HEK293 (cell line): ENCODE measurements at regions not wholly inside any gene's neighbourhood (a gene's known extent, or its start where the extent isn't known, plus 50 kb on each side); places are given as distances from the start of the nearest gene placed in this dataset.

Source experiments
- AEBP2 ChIP-seq: fragments of 450-650 bp; formaldehyde crosslinking; IDR thresholded peaks from 2 replicates; pipeline ENCODE4 v1.5.1; 2016; ENCODE audit warnings: missing biosample characterization, missing genetic modification characterization, borderline replicate concordance
- GLIS1 ChIP-seq: fragments of 450-650 bp; formaldehyde crosslinking; IDR thresholded peaks from 2 replicates; pipeline ENCODE4 v1.5.1; 2016; ENCODE audit warnings: missing biosample characterization, missing genetic modification characterization
- KLF1 ChIP-seq: fragments of 450-650 bp; formaldehyde crosslinking; IDR thresholded peaks from 2 replicates; pipeline ENCODE4 v1.5.1; 2016; ENCODE audit warnings: missing biosample characterization, missing genetic modification characterization
- MEIS1 ChIP-seq: sonication (generic); formaldehyde crosslinking; IDR thresholded peaks from 2 replicates; pipeline ENCODE4 v1.8.1; 2022; ENCODE audit warnings: missing genetic modification reagents, mild to moderate bottlenecking, borderline replicate concordance
- OSR2 ChIP-seq: fragments of 450-650 bp; formaldehyde crosslinking; IDR thresholded peaks from 2 replicates; pipeline ENCODE4 v1.5.1; 2016; ENCODE audit warnings: missing biosample characterization, missing genetic modification characterization
- PRDM2 ChIP-seq: fragments of 450-650 bp; formaldehyde crosslinking; IDR thresholded peaks from 2 replicates; pipeline ENCODE4 v1.5.1; 2016; ENCODE audit warnings: missing biosample characterization, missing genetic modification characterization, borderline replicate concordance
- YY2 ChIP-seq: fragments of 450-650 bp; formaldehyde crosslinking; IDR thresholded peaks from 2 replicates; pipeline ENCODE4 v1.5.1; 2016; ENCODE audit warnings: missing biosample characterization, missing genetic modification characterization
- ZBTB20 ChIP-seq: fragments of 450-650 bp; formaldehyde crosslinking; IDR thresholded peaks from 2 replicates; pipeline ENCODE4 v1.5.1; 2016; ENCODE audit warnings: missing biosample characterization, missing genetic modification characterization
- ZEB2 ChIP-seq: fragments of 450-650 bp; formaldehyde crosslinking; IDR thresholded peaks from 2 replicates; pipeline ENCODE4 v1.5.1; 2016; ENCODE audit warnings: missing biosample characterization, missing genetic modification characterization
- ZNF140 ChIP-seq: fragments of 450-650 bp; formaldehyde crosslinking; IDR thresholded peaks from 2 replicates; pipeline ENCODE4 v1.5.1; 2016; ENCODE audit warnings: missing biosample characterization, missing genetic modification characterization
- ZNF2 ChIP-seq: fragments of 450-650 bp; formaldehyde crosslinking; IDR thresholded peaks from 2 replicates; pipeline ENCODE4 v1.5.1; 2016; ENCODE audit warnings: missing biosample characterization, missing genetic modification characterization
- ZNF362 ChIP-seq: fragments of 450-650 bp; formaldehyde crosslinking; IDR thresholded peaks from 2 replicates; pipeline ENCODE4 v1.5.1; 2016; ENCODE audit warnings: missing biosample characterization, missing genetic modification characterization
- ZNF518A ChIP-seq: fragments of 450-650 bp; formaldehyde crosslinking; conservative IDR thresholded peaks from 2 replicates; pipeline ENCODE4 v1.5.1; 2016; ENCODE audit warnings: low read depth, missing biosample characterization, missing genetic modification characterization
- ZNF548 ChIP-seq: fragments of 450-650 bp; formaldehyde crosslinking; IDR thresholded peaks from 2 replicates; pipeline ENCODE4 v1.5.1; 2016; ENCODE audit warnings: missing biosample characterization, missing genetic modification characterization
- ZNF580 ChIP-seq: fragments of 450-650 bp; formaldehyde crosslinking; IDR thresholded peaks from 2 replicates; pipeline ENCODE4 v1.5.1; 2016; ENCODE audit warnings: missing biosample characterization, missing genetic modification characterization
- ZNF610 ChIP-seq: fragments of 450-650 bp; formaldehyde crosslinking; IDR thresholded peaks from 2 replicates; pipeline ENCODE4 v1.5.1; 2016; ENCODE audit warnings: missing biosample characterization, missing genetic modification characterization, borderline replicate concordance
- ZNF670 ChIP-seq: fragments of 450-650 bp; formaldehyde crosslinking; IDR thresholded peaks from 2 replicates; pipeline ENCODE4 v1.5.1; 2016; ENCODE audit warnings: missing biosample characterization, missing genetic modification characterization, low read depth
- ZNF704 ChIP-seq: fragments of 450-650 bp; formaldehyde crosslinking; IDR thresholded peaks from 2 replicates; pipeline ENCODE4 v1.5.1; 2016; ENCODE audit warnings: missing biosample characterization, missing genetic modification characterization
- ZSCAN5A ChIP-seq: fragments of 450-650 bp; formaldehyde crosslinking; IDR thresholded peaks from 2 replicates; pipeline ENCODE4 v1.5.1; 2016; ENCODE audit warnings: missing biosample characterization, missing genetic modification characterization

GRCh38 chr12:14257734-14258574 is 107.5 kb upstream of the ATF7IP start (continued):
- TF ChIP-seq ZEB2 (tag by site-specific recombination) (peak; percentile 79; the same call in 1 of the 2 replicates), ZNF362 (tag by site-specific recombination) (no peak), ZNF2 (peak; percentile 96), ZNF548 (tag by site-specific recombination) (peak; percentile 79; the same call in 1 of the 2 replicates), ZNF518A (tag by site-specific recombination) (peak; percentile 69), ZNF704 (tag by site-specific recombination) (no peak), ZBTB20 (tag by site-specific recombination) (no peak; the same call in 1 of the 2 replicates), ZNF670 (peak; percentile 82; the same call in 1 of the 2 replicates), GLIS1 (tag by site-specific recombination) (0 out of 2 replicates have a peak, but pooled peaks have one; percentile 36), KLF1 (tag by site-specific recombination) (no peak), ZNF140 (tag by site-specific recombination) (peak; percentile 32; the same call in 1 of the 2 replicates), PRDM2 (tag by site-specific recombination) (no peak), ZNF580 (peak; percentile 94), AEBP2 (tag by site-specific recombination) (no peak), ZSCAN5A (tag by site-specific recombination) (peak; percentile 86), MEIS1 (CRISPR knock-in tag) (no peak), ZNF610 (tag by site-specific recombination) (peak; percentile 83), YY2 (no peak), OSR2 (peak; percentile 53; the same call in 1 of the 2 replicates)
